ENCODE measurements at regions not wholly inside any gene's neighbourhood (a gene's known extent, or its start where the extent isn't known, plus 50 kb on each side); places are given as distances from the start of the nearest gene placed in this dataset.

DNA sequence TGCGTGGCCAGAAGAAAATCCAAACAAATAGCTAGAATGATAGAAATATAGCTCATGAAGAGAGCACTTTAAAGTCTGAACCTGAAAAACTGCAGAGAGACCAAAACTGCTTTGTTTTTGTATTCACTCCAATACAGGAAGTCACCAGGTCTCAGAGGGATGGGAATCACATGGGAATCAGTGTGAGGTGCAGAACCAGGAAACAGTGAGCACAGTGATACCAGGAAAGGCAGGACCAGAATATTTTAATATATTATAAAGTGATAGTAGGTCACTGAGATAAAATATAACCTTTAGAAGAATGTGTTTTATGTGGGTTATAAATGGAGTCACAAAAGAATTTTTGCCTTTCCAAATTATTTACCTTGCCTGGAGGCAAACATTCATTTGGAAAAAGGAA, 277.3 kb downstream of the CASP12 start:
- H3K27ac Mint-ChIP-seq (ENCODE audit: unreplicated experiment) = no peak overlapping the region
- TF ChIP-seq, protein P1, sequence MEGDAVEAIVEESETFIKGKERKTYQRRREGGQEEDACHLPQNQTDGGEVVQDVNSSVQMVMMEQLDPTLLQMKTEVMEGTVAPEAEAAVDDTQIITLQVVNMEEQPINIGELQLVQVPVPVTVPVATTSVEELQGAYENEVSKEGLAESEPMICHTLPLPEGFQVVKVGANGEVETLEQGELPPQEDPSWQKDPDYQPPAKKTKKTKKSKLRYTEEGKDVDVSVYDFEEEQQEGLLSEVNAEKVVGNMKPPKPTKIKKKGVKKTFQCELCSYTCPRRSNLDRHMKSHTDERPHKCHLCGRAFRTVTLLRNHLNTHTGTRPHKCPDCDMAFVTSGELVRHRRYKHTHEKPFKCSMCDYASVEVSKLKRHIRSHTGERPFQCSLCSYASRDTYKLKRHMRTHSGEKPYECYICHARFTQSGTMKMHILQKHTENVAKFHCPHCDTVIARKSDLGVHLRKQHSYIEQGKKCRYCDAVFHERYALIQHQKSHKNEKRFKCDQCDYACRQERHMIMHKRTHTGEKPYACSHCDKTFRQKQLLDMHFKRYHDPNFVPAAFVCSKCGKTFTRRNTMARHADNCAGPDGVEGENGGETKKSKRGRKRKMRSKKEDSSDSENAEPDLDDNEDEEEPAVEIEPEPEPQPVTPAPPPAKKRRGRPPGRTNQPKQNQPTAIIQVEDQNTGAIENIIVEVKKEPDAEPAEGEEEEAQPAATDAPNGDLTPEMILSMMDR (conservative IDR thresholded peaks at IDR 0.05) = no peak

DNA sequence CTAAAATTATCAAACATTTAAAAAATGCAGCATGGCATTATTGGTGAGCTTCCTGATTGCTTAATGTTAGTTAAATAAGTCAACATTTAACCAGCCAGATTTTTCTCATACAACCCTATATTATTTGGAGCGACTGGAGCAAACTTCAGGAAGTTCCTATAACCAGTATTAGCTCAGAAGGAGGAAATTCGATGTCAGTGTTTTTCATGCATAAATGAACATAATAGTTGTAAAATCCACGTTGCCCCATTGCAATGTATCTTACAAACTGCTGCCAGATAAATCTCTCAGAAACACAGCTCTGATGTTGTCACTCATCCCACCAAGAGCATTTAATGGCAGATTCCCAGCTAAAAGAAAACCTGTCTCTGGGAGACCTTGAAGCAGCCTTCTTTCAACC, 278.5 kb downstream of the CASP12 start:
- Mint-ChIP-seq H3K27ac (ENCODE audit: unreplicated experiment) (no peak overlapping the region), H3K27me3 (ENCODE audit: low read depth) (no peaks in the 10 kb centered on the region), H3K4me3 (no peak overlapping the region), H3K4me1 (peaks cover 4% of the 10 kb centered on the region), H3K36me3 (ENCODE audit: low read depth) (no peaks in the 10 kb centered on the region), H3K9me3 (peaks cover 6% of the 10 kb centered on the region)
- no peak for DNase-seq (ENCODE audit: low read depth, low spot score)
- TF ChIP-seq, protein P1 (conservative IDR thresholded peaks at IDR 0.05) = no peak

More for the DNA sequence above, 277.3 kb downstream of the CASP12 start:
- Mint-ChIP-seq H3K27me3 (ENCODE audit: low read depth) (no peaks in the 10 kb centered on the region), H3K4me3 (no peak overlapping the region), H3K4me1 (peaks cover 4% of the 10 kb centered on the region), H3K36me3 (ENCODE audit: low read depth) (no peaks in the 10 kb centered on the region), H3K9me3 (peaks cover 3% of the 10 kb centered on the region)
- DNase-seq (ENCODE audit: low read depth, low spot score) = no peak

DNA sequence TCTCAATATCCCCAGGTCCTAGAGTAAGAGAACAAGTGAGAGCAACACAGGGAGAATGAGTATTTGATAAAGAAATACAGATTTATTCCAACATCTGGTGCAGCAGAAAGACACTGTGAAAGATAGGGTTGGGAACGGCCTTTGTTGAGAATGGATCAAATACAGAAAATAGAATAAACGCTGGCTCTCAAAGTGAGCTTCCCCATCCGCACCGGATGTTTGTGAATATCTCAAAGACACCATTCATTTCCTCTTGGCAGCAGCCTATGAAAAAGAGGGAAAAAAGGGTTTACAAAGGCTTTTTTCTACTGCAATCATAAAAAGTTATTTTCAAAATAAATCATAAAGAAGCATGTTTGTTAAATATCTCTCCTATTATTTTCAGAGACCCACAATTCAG, 279.3 kb downstream of the CASP12 start:
- Mint-ChIP-seq H3K27me3 (ENCODE audit: low read depth) (no peaks in the 10 kb centered on the region), H3K36me3 (ENCODE audit: low read depth) (no peaks in the 10 kb centered on the region), H3K4me1 (peaks cover 4% of the 10 kb centered on the region), H3K27ac (ENCODE audit: unreplicated experiment) (no peak overlapping the region), H3K4me3 (no peak overlapping the region), H3K9me3 (peaks cover 6% of the 10 kb centered on the region)
- TF ChIP-seq, protein P1 (conservative IDR thresholded peaks at IDR 0.05) = no peak
- DNase-seq (ENCODE audit: low read depth, low spot score) = no peak

DNA sequence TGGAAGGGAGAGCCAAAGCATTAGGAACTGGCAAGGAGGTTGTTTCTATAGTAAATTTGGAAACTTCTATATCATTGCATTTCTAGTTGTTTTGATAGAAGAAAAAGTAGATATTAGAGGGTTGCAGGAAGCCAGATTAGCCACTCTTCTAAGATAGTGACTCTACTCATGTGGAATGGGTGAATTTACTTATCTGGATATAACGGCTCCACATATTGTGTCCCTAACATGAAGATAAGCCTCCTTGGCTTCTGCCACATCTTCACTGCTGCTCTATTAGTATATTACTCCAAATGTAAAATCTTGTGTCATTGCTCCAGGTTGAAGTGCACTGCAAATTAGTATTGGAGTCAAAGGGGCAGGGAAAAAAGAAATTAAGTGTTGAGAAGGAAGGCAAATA, 283.3 kb downstream of the CASP12 start:
- Mint-ChIP-seq H3K9me3 (peaks cover 6% of the 10 kb centered on the region), H3K27ac (ENCODE audit: unreplicated experiment) (no peak overlapping the region), H3K27me3 (ENCODE audit: low read depth) (no peaks in the 10 kb centered on the region), H3K4me3 (no peak overlapping the region), H3K36me3 (ENCODE audit: low read depth) (no peaks in the 10 kb centered on the region), H3K4me1 (peaks cover 4% of the 10 kb centered on the region)
- no peak for DNase-seq (ENCODE audit: low read depth, low spot score)
- TF ChIP-seq, protein P1 (conservative IDR thresholded peaks at IDR 0.05) = no peak

DNA sequence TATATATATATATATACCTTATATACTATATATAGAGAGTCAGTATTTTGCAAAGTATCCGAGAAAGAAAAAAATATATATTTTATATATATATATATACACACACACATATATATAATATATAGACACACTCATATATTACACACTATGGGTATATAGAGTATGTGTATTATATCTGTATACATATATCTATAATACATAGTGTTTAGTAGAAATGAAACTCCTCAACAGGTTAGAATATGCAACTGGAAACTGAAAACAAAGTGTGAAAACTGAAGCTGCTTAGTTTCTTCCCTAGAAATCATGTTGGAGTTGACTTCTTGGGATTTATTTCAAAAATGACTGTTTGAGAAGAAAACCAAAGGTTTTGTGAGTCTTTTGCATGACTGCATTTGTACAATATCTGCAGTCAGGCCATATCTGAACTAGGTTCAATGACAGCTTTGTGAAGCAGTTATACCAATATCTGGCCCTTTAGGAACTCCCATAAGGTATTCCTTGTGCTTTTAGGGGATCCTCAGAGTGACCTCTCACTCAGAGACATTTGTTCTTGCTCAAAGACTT, 284.1 kb downstream of the CASP12 start:
- no peak for DNase-seq (ENCODE audit: low read depth, low spot score)
- peaks cover 4% of the 10 kb centered on the region for H3K4me1 Mint-ChIP-seq
- H3K9me3 Mint-ChIP-seq = peaks cover 6% of the 10 kb centered on the region
- no peak overlapping the region for H3K27ac Mint-ChIP-seq (ENCODE audit: unreplicated experiment)
- no peaks in the 10 kb centered on the region for H3K36me3 Mint-ChIP-seq (ENCODE audit: low read depth)
- no peaks in the 10 kb centered on the region for H3K27me3 Mint-ChIP-seq (ENCODE audit: low read depth)
- TF ChIP-seq, protein P1 (conservative IDR thresholded peaks at IDR 0.05) = no peak
- no peak overlapping the region for H3K4me3 Mint-ChIP-seq
